SK-N-MC (cell line): ENCODE measurements at regions not wholly inside any gene's neighbourhood (a gene's known extent, or its start where the extent isn't known, plus 50 kb on each side); places are given as distances from the start of the nearest gene placed in this dataset.

Source experiments
- EZH2 ChIP-seq: fragments of 200-600 bp; sonication (generic); IDR thresholded peaks from one replicate; pipeline ENCODE4 v1.6.1; 2017; ENCODE audit warnings: antibody characterized with exemption
- POLR2AphosphoS5 ChIP-seq: IDR thresholded peaks from 2 replicates; pipeline ENCODE4 v1.6.1; 2012; ENCODE audit warnings: mild to moderate bottlenecking, low read depth, low read length, borderline replicate concordance

- TF ChIP-seq EZH2 = no peak
- no peak for TF ChIP-seq POLR2AphosphoS5
Observed at GRCh38 chr14:100446572-100446971, 123.4 kb downstream of the SLC25A47 start.
